GM23338 (cell line): ENCODE measurements at regions not wholly inside any gene's neighbourhood (a gene's known extent, or its start where the extent isn't known, plus 50 kb on each side); places are given as distances from the start of the nearest gene placed in this dataset.

Experiments used
- ATAC-seq: fragments of 200-7000 bp; cut with Tn5 transposase; 3 replicates; pipeline ENCODE4 v1.9.1; 2020
- DNase-seq: peaks from one replicate; pipeline ENCODE4 v3.0.0-alpha.2; 2015; ENCODE audit warnings: low spot score
- H2AFZ ChIP-seq: fragments of 200-600 bp; sonication (generic); 2 replicates; pipeline ENCODE4 v1.8.0; 2016; ENCODE audit warnings: antibody characterized with exemption, mild to moderate bottlenecking, moderate library complexity
- H3F3A ChIP-seq: fragments of 200-600 bp; sonication (generic); replicated peaks from 2 replicates; pipeline ENCODE4 v1.8.0; 2017; ENCODE audit warnings: antibody characterized with exemption, mixed run types, low read depth
- H3K27ac ChIP-seq: fragments of 200-600 bp; sonication (generic); 2 replicates; pipeline ENCODE4 v1.6.1; 2016; ENCODE audit warnings: low read depth
- H3K27me3 ChIP-seq: fragments of 200-600 bp; sonication (generic); 2 replicates; pipeline ENCODE4 v1.8.0; 2016; ENCODE audit warnings: mild to moderate bottlenecking, mixed run types, moderate library complexity; ENCODE audit not compliant: insufficient read depth
- H3K36me3 ChIP-seq: fragments of 200-600 bp; sonication (generic); 2 replicates; pipeline ENCODE4 v1.8.0; 2016; ENCODE audit warnings: mild to moderate bottlenecking; ENCODE audit not compliant: insufficient read depth
- H3K4me1 ChIP-seq: fragments of 200-600 bp; sonication (generic); 2 replicates; pipeline ENCODE4 v1.8.0; 2016; ENCODE audit warnings: mild to moderate bottlenecking, moderate library complexity; ENCODE audit not compliant: insufficient read depth
- H3K4me2 ChIP-seq: fragments of 200-600 bp; sonication (generic); 2 replicates; pipeline ENCODE4 v1.7.1; 2017; ENCODE audit warnings: mixed run types
- H3K4me3 ChIP-seq: fragments of 200-600 bp; sonication (generic); 2 replicates; pipeline ENCODE4 v1.6.1; 2016; ENCODE audit warnings: mixed run types
- H3K79me2 ChIP-seq: fragments of 200-600 bp; sonication (generic); replicated peaks from 2 replicates; pipeline ENCODE4 v1.8.0; 2017; ENCODE audit warnings: mild to moderate bottlenecking; ENCODE audit not compliant: insufficient read depth
- H3K9me2 ChIP-seq: fragments of 200-600 bp; sonication (generic); 2 replicates; pipeline ENCODE4 v1.8.0; 2017; ENCODE audit not compliant: insufficient read depth
- H4K20me1 ChIP-seq: fragments of 200-600 bp; sonication (generic); replicated peaks from 2 replicates; pipeline ENCODE4 v1.8.0; 2017; ENCODE audit warnings: mild to moderate bottlenecking; ENCODE audit not compliant: insufficient read depth
- H3K27ac Mint-ChIP-seq: 2 replicates; pipeline ENCODE4 v1.8.0; 2020; ENCODE audit warnings: inconsistent platforms, mild to moderate bottlenecking, moderate library complexity, mixed read lengths
- H3K27me3 Mint-ChIP-seq: 3 replicates; pipeline ENCODE4 v1.8.0; 2022; ENCODE audit warnings: low read depth, mild to moderate bottlenecking, moderate library complexity, mixed read lengths, inconsistent platforms; ENCODE audit not compliant: insufficient read depth, poor library complexity
- H3K36me3 Mint-ChIP-seq: 3 replicates; pipeline ENCODE4 v1.8.0; 2021; ENCODE audit warnings: low read depth, mild to moderate bottlenecking, inconsistent platforms, moderate library complexity, mixed read lengths
- H3K4me1 Mint-ChIP-seq: 3 replicates; pipeline ENCODE4 v1.8.0; 2020; ENCODE audit warnings: mild to moderate bottlenecking, inconsistent platforms, mixed read lengths
- H3K4me3 Mint-ChIP-seq: 3 replicates; pipeline ENCODE4 v1.8.0; 2021; ENCODE audit warnings: moderate library complexity, mild to moderate bottlenecking, inconsistent platforms, mixed read lengths
- H3K9me3 Mint-ChIP-seq: 3 replicates; pipeline ENCODE4 v1.8.0; 2020; ENCODE audit warnings: moderate library complexity, mild to moderate bottlenecking, inconsistent platforms, mixed read lengths
- CREB1 ChIP-seq: fragments of 250-450 bp; sonication (Bioruptor Pico); IDR thresholded peaks from 2 replicates; pipeline ENCODE4 v1.5.0; 2020; ENCODE audit warnings: low read depth, mild to moderate bottlenecking, moderate library complexity
- CTCF ChIP-seq, 2 experiments: fragments of 200-600 bp in 1 of 2; sonication (generic) in 1 of 2; conservative IDR thresholded peaks; 2 replicates each; pipeline versions ENCODE4 v1.5.1 to v1.6.1; 2016 to 2017; ENCODE audit warnings: antibody characterized with exemption in 2 of 2, low read depth in 2 of 2, mild to moderate bottlenecking in 2 of 2, moderate library complexity in 1 of 2
- ETS1 ChIP-seq: IDR thresholded peaks from 2 replicates; pipeline ENCODE4 v1.6.1; 2016; ENCODE audit warnings: antibody characterized with exemption
- EZH2 ChIP-seq: fragments of 200-600 bp; sonication (generic); IDR thresholded peaks from one replicate; pipeline ENCODE4 v1.8.0; 2017; ENCODE audit warnings: antibody characterized with exemption, mild to moderate bottlenecking, low read depth; ENCODE audit not compliant: unreplicated experiment
- JUNB ChIP-seq: IDR thresholded peaks from one replicate; pipeline ENCODE4 v1.6.1; 2016; ENCODE audit warnings: antibody characterized with exemption; ENCODE audit not compliant: unreplicated experiment
- NANOG ChIP-seq: IDR thresholded peaks from 2 replicates; pipeline ENCODE4 v1.6.1; 2016; ENCODE audit warnings: antibody characterized with exemption, borderline replicate concordance
- POLR2AphosphoS5 ChIP-seq: IDR thresholded peaks from 2 replicates; pipeline ENCODE4 v1.6.1; 2016; ENCODE audit warnings: antibody characterized with exemption, low read depth
- STAT1 ChIP-seq: IDR thresholded peaks from one replicate; pipeline ENCODE4 v1.6.1; 2016; ENCODE audit warnings: antibody characterized with exemption; ENCODE audit not compliant: unreplicated experiment
- ZNF114 ChIP-seq: fragments of 250-450 bp; sonication (Bioruptor Pico); IDR thresholded peaks from 2 replicates; pipeline ENCODE4 v1.5.0; 2020; ENCODE audit warnings: mild to moderate bottlenecking, moderate library complexity
- ZNF331 ChIP-seq: fragments of 250-450 bp; sonication (Bioruptor Pico); IDR thresholded peaks from 2 replicates; pipeline ENCODE4 v1.5.0; 2020; ENCODE audit warnings: low read depth, mild to moderate bottlenecking, moderate library complexity
- ZNF462 ChIP-seq: fragments of 250-450 bp; sonication (Bioruptor Pico); IDR thresholded peaks from 2 replicates; pipeline ENCODE4 v1.5.0; 2020; ENCODE audit warnings: mild to moderate bottlenecking, moderate library complexity

GRCh38 chr6:166691199-166691598 is 64.1 kb upstream of the RPS6KA2 start:
- Mint-ChIP-seq H3K27ac (no peak overlapping the region; the same call in 1 of the 2 replicates), H3K4me3 (no peak overlapping the region), H3K27me3 (peaks cover 13% of the 10 kb centered on the region), H3K36me3 (no peaks in the 10 kb centered on the region), H3K9me3 (no peaks in the 10 kb centered on the region; the same call in 2 of the 3 replicates), H3K4me1 (peaks cover 39% of the 10 kb centered on the region)
- Histone ChIP-seq H3K79me2 (no peaks in the 10 kb centered on the region; the same call in 1 of the 2 replicates), H2AFZ (no peak overlapping the region), H4K20me1 (no peaks in the 10 kb centered on the region), H3K4me2 (no peak overlapping the region), H3K4me1 (no peaks in the 10 kb centered on the region), H3F3A (no peaks in the 10 kb centered on the region), H3K9me2 (no peaks in the 10 kb centered on the region), H3K36me3 (no peaks in the 10 kb centered on the region), H3K27ac (no peak overlapping the region), H3K27me3 (no peaks in the 10 kb centered on the region), H3K4me3 (no peak overlapping the region)
- DNase-seq, result no peak
- ATAC-seq, result no peak
- TF ChIP-seq ZNF462 (CRISPR knock-in tag) (no peak), JUNB (no peak), CTCF (conservative IDR thresholded peaks at IDR 0.05; ENCODE audit: low read depth in 2 of 2) (no peak), ZNF331 (CRISPR knock-in tag) (no peak)

GRCh38 chr6:166689687-166690086 is 62.6 kb upstream of the RPS6KA2 start:
- H3K27ac Mint-ChIP-seq, result no peak overlapping the region
- no peak for ATAC-seq
- Histone ChIP-seq H3K4me3 (no peak overlapping the region), H3K4me1 (no peaks in the 10 kb centered on the region), H3K27me3 (no peaks in the 10 kb centered on the region), H3F3A (no peaks in the 10 kb centered on the region), H3K79me2 (no peaks in the 10 kb centered on the region; the same call in 1 of the 2 replicates), H3K27ac (no peak overlapping the region), H3K4me2 (no peak overlapping the region), H3K9me2 (no peaks in the 10 kb centered on the region), H3K36me3 (no peaks in the 10 kb centered on the region), H4K20me1 (no peaks in the 10 kb centered on the region), H2AFZ (no peak overlapping the region)
- H3K36me3 Mint-ChIP-seq, result no peaks in the 10 kb centered on the region; the same call in 2 of the 3 replicates
- no peak overlapping the region for H3K4me3 Mint-ChIP-seq
- no peaks in the 10 kb centered on the region for H3K9me3 Mint-ChIP-seq
- no peak for DNase-seq
- H3K4me1 Mint-ChIP-seq, result peaks cover 39% of the 10 kb centered on the region
- H3K27me3 Mint-ChIP-seq, result peaks cover 18% of the 10 kb centered on the region
- TF ChIP-seq STAT1, result no peak
- no peak for TF ChIP-seq EZH2
- no peak for TF ChIP-seq POLR2AphosphoS5
- TF ChIP-seq ZNF114 (CRISPR knock-in tag), result no peak
- TF ChIP-seq NANOG, result no peak
- no peak for TF ChIP-seq ETS1
- no peak for TF ChIP-seq CREB1 (CRISPR knock-in tag)
